ENCODE measurements at regions not wholly inside any gene's neighbourhood (a gene's known extent, or its start where the extent isn't known, plus 50 kb on each side); places are given as distances from the start of the nearest gene placed in this dataset.

GRCh38 chr1:218965821-218966220 is 207.9 kb upstream of the LYPLAL1 start:
- no peak for TF ChIP-seq CTCF (conservative IDR thresholded peaks at IDR 0.05; ENCODE audit: control insufficient read depth, insufficient read depth, low read depth, low read length)
- H3K4me3 ChIP-seq (ENCODE audit: control insufficient read depth, low read depth, low read length): no peak overlapping the region
- DNase-seq (ENCODE audit: low read depth): no peak

DNA sequence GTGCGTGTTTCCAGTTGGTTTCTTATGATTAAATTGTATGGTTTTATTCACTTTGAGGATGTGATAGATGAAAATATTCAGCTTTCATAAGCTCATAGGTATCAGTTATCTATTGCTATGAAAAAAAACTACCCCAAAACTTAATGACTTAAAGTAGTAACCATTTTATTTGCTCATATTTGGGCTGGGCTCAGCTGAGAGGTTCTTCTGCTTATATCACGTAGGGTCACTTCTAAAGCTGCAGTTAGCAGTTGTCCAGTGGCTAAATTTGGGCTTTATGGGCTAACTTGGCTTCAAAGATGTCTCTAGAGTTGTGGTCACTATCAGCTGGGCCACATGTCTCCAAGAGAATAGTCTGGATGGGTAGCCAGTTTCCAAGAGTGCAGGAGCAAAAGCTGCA is 206.4 kb upstream of the LYPLAL1 start:
- H3K4me3 ChIP-seq (ENCODE audit: control insufficient read depth, low read depth, low read length): no peak overlapping the region
- TF ChIP-seq CTCF (conservative IDR thresholded peaks at IDR 0.05; ENCODE audit: control insufficient read depth, insufficient read depth, low read depth, low read length): no peak

DNA sequence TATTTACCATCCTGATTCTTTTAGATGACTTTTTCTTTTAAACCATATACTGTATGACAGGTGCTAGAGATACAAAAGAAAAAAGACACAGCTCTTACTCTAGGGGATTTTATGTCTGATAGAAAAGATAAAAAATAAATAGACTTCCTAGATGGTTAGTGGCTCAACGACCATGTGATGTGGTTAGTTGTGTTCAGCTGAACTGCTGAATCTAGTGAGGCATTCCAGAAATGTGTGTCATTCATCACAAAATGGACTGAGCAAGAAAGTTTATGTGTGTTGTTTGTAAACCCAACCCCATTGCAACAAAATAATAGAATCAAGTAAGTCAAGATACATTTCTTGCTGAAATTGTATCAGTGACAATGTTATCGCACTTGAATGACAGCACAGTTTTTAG is 205.8 kb upstream of the LYPLAL1 start:
- peak; percentile 47 for DNase-seq (ENCODE audit: low read depth)
- no peak overlapping the region for H3K4me3 ChIP-seq (ENCODE audit: control insufficient read depth, low read depth, low read length)
- no peak for TF ChIP-seq CTCF (conservative IDR thresholded peaks at IDR 0.05; ENCODE audit: control insufficient read depth, insufficient read depth, low read depth, low read length)

More for the DNA sequence above, 206.4 kb upstream of the LYPLAL1 start:
- no peak for DNase-seq (ENCODE audit: low read depth)

DNA sequence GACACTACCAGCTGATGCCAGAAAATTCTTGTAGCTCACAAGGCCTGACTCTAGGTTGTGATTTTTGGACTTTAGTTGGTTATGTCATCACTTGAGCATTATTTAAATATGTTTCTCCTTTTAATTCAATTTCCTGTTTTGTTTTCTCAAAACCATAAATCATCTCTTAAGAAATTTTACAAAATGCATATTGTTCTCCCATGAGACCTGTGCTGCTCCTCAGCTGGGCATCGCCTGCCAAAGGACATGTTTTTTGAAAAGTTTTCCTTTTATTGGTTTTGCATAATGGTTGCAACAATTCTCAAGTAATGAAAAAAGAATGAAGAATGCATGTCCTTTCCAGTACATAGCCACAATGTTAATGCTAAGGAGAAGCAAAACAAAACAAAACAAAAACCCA is 204.7 kb upstream of the LYPLAL1 start:
- DNase-seq (ENCODE audit: low read depth): peak; percentile 8
- H3K4me3 ChIP-seq (ENCODE audit: control insufficient read depth, low read depth, low read length): no peak overlapping the region
- no peak for TF ChIP-seq CTCF (conservative IDR thresholded peaks at IDR 0.05; ENCODE audit: control insufficient read depth, insufficient read depth, low read depth, low read length)

DNA sequence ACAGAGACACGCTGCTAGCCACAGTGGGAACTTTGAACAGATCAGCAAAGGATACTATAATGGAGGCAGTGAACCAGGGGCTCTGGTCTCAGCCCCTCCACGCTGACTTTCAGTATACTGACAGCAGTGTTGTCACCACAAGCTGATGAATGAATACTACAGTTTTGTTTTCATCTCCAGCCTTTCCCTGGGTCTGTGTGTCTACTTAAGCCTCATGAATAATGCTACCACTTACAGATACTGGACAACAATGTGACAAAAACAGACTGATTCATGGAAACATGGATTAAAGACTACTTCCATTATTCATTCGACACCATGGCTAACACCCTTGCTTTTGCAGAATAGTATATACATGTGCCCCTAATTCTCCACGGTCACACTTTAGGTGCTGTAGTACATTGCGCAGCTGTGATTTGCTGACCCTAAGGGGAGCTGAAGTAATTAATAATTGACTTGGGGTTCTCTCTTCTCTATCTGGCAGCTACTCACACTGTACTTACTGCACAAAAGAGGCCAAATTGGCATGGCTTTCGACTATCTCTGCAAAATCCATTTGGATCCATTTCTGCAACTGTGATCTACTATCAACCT is 203.2 kb upstream of the LYPLAL1 start:
- no peak for TF ChIP-seq CTCF (conservative IDR thresholded peaks at IDR 0.05; ENCODE audit: control insufficient read depth, insufficient read depth, low read depth, low read length)
- H3K4me3 ChIP-seq (ENCODE audit: control insufficient read depth, low read depth, low read length): no peak overlapping the region
- no peak for DNase-seq (ENCODE audit: low read depth)

GRCh38 chr1:218971156-218971555 is 202.5 kb upstream of the LYPLAL1 start:
- no peak overlapping the region for H3K4me3 ChIP-seq (ENCODE audit: control insufficient read depth, low read depth, low read length)

More at GRCh38 chr1:218971156-218971555, 202.5 kb upstream of the LYPLAL1 start:
- TF ChIP-seq CTCF (conservative IDR thresholded peaks at IDR 0.05; ENCODE audit: control insufficient read depth, insufficient read depth, low read depth, low read length): no peak
- DNase-seq (ENCODE audit: low read depth): peak; percentile 30

All from fibroblast of mammary gland (primary cell).